ENCODE measurements at regions not wholly inside any gene's neighbourhood (a gene's known extent, or its start where the extent isn't known, plus 50 kb on each side); places are given as distances from the start of the nearest gene placed in this dataset.
"Not testable (repeated sequence)": the region's sequence is repeated elsewhere in the genome, so short reads cannot be mapped to it uniquely, and the experiment has no call there.

DNA sequence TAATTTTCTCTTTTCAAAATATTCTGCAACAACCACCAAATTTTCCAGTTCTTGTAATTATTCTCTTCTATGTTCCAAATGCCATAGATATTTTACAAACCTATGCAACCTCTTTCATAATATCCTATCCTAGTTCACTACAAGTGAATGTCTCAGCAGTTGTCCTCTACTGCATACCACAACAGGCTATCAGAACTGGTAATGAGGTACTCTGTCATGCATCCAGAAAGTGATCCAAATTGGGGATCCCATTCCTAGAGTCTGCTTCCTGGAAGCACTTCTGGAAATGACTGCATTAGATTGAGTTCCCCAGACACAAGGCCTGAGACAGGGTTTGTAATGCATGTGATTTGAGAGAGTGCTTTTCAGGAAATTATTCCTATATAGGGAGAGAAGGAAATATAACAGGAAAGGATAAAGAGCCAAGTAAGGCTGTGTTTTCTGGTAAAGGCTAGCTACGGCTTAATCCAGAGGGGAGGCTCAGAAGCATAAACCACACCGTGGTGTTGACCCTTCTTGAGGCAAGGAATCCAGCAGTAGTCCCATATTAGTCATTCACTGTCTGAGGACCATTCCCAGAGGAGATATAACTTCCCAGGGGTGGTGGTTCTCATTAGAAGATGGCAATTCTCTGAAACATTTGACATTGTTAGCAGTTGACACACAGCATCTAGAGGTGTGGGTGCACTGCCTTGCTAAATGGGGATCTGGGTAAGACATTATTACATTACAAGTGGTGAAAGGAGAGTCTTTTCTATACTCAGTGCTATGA is 80.3 kb upstream of the FST start:
- intact Hi-C loops (cut with micrococcal nuclease), result no loop called here
- no peaks in the 10 kb centered on the region for H3K9me3 Mint-ChIP-seq
- H3K27me3 Mint-ChIP-seq (ENCODE audit: insufficient read depth), result no peaks in the 10 kb centered on the region
- no peak overlapping the region for H3K27ac Mint-ChIP-seq
- DNase-seq (ENCODE audit: low spot score), result no peak
- no peak overlapping the region for H3K4me3 Mint-ChIP-seq
- no peaks in the 10 kb centered on the region for H3K36me3 Mint-ChIP-seq (ENCODE audit: low read depth)
- no peaks in the 10 kb centered on the region for H3K4me1 Mint-ChIP-seq (ENCODE audit: low read depth)

DNA sequence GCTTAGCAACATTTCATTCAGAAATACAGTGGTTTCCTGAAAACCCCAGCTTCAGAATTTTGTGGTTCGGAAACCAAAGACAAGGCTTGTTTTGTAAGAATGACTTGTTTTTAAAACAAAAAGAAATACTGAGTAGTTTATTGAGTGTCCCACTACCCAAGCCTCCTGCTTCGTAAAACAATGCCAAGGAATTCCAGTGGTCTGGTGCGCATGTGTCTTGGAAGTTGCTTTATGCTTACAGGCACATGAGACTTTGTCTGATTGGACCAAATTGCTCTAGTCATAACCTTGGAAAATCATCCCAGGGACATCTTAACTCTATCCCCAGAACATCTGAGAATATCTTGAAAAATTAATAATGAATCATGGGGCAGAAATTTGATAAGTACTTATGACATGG is 77.1 kb upstream of the FST start:
- H3K27me3 Mint-ChIP-seq (ENCODE audit: insufficient read depth), result no peaks in the 10 kb centered on the region
- H3K4me1 Mint-ChIP-seq (ENCODE audit: low read depth), result no peaks in the 10 kb centered on the region
- H3K4me3 Mint-ChIP-seq, result no peak overlapping the region
- no peak overlapping the region for H3K27ac Mint-ChIP-seq
- intact Hi-C loops (cut with micrococcal nuclease), result no loop called here
- DNase-seq (ENCODE audit: low spot score), result no peak
- no peaks in the 10 kb centered on the region for H3K36me3 Mint-ChIP-seq (ENCODE audit: low read depth)
- H3K9me3 Mint-ChIP-seq, result no peaks in the 10 kb centered on the region

DNA sequence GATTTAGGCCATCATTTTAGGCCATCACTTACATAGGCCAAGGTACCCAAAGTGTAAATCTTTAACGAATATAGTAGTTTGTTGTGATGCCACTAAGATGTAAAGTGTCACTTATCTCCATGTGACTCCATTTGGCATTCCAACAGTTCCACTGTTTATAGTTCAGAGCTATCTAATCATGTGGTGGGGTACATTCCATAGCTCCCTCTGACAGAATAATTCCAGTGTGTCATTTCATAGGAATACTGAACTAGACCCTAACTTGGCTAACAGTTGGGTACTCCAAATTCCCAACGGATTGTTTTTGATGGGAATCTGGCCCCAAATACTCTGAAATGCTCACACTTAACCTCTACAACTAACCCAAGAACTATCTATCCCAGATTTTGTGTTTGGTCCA is 76.7 kb upstream of the FST start:
- H3K27ac Mint-ChIP-seq, result no peak overlapping the region
- no peaks in the 10 kb centered on the region for H3K27me3 Mint-ChIP-seq (ENCODE audit: insufficient read depth)
- no peak for DNase-seq (ENCODE audit: low spot score)
- no peaks in the 10 kb centered on the region for H3K9me3 Mint-ChIP-seq
- intact Hi-C loops (cut with micrococcal nuclease), result no loop called here
- no peak overlapping the region for H3K4me3 Mint-ChIP-seq
- H3K4me1 Mint-ChIP-seq (ENCODE audit: low read depth), result no peaks in the 10 kb centered on the region
- H3K36me3 Mint-ChIP-seq (ENCODE audit: low read depth), result no peaks in the 10 kb centered on the region

DNA sequence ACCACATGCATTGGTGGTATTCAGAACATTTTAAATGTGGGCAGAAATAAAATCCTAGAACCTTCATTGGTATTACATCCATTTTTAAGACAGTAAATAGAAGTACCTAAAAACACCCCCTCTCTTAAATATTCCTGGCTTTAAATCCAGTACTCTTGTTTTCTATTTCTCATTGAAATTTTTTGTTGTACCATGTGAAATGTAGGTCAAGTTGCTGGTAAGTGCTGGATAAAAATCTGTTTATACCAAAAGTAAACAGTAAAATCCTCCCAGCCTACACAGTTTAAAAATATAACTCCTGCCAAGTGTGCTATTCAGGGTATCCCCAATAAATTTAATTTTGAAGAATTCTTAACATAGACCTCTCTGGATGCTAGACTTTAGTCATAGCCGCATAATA is 75.0 kb upstream of the FST start:
- no peaks in the 10 kb centered on the region for H3K4me1 Mint-ChIP-seq (ENCODE audit: low read depth)
- H3K27ac Mint-ChIP-seq, result no peak overlapping the region
- no peaks in the 10 kb centered on the region for H3K36me3 Mint-ChIP-seq (ENCODE audit: low read depth)
- no peak for DNase-seq (ENCODE audit: low spot score)
- H3K9me3 Mint-ChIP-seq, result no peaks in the 10 kb centered on the region
- H3K4me3 Mint-ChIP-seq, result no peak overlapping the region
- intact Hi-C loops (cut with micrococcal nuclease), result no loop called here
- no peaks in the 10 kb centered on the region for H3K27me3 Mint-ChIP-seq (ENCODE audit: insufficient read depth)

DNA sequence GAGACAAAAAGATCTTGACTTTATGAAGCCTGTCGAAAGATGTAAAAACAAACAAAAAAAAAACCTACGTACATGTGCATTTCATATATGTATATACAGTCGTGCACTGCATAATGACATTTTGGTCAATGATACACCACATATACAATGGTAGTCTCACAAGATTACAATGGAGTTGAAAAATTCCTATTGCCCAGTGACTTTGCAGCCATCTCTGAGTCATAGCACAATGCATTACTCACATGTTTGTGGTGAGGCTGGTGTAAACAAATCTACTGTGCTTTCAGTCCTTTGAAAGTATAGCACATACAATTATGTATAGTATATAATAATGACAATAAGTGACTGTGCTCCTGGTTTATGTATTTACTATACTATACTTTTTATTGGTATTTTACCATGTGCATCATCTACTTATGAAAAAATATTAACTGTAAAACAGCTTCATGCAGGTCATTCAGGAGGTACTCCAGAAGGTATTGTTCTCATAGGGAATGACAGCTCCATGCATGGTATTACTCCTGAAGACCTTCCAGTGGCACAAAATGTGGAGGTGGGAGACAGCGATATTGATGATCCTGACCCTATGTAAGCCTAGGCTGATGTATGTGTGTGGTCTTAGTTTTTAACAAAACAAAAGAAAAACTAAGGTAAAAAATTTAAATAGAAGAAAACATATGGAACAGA is 73.7 kb upstream of the FST start:
- Mint-ChIP-seq H3K4me3 (no peak overlapping the region), H3K27me3 (ENCODE audit: insufficient read depth) (no peaks in the 10 kb centered on the region), H3K4me1 (ENCODE audit: low read depth) (no peaks in the 10 kb centered on the region), H3K36me3 (ENCODE audit: low read depth) (no peaks in the 10 kb centered on the region), H3K27ac (no peak overlapping the region), H3K9me3 (no peaks in the 10 kb centered on the region)
- no peak for DNase-seq (ENCODE audit: low spot score)
- intact Hi-C loops (cut with micrococcal nuclease), result no loop called here

DNA sequence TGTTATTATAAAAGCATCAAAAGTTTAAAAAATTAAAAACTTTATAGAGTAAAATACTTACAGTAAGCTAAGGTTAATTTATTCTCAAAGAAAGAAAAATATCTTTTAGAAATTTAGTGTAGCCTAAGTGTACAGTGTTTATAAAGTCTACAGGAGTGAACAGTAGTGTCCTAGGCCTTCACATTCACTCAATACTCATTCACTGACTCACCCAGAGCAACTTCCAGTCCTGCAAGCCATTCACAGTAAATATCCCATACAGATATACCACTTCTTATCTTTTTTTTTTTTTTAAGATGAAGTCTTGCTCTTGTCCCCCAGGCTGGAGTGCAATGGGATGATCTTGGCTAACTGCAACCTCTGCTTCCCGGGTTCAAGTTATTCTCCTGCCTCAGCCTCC is 73.1 kb upstream of the FST start:
- Mint-ChIP-seq H3K27me3 (ENCODE audit: insufficient read depth) (no peaks in the 10 kb centered on the region), H3K36me3 (ENCODE audit: low read depth) (no peaks in the 10 kb centered on the region), H3K9me3 (no peaks in the 10 kb centered on the region), H3K4me3 (no peak overlapping the region), H3K27ac (no peak overlapping the region), H3K4me1 (ENCODE audit: low read depth) (no peaks in the 10 kb centered on the region)
- intact Hi-C loops (cut with micrococcal nuclease), result no loop called here
- DNase-seq (ENCODE audit: low spot score), result no peak

DNA sequence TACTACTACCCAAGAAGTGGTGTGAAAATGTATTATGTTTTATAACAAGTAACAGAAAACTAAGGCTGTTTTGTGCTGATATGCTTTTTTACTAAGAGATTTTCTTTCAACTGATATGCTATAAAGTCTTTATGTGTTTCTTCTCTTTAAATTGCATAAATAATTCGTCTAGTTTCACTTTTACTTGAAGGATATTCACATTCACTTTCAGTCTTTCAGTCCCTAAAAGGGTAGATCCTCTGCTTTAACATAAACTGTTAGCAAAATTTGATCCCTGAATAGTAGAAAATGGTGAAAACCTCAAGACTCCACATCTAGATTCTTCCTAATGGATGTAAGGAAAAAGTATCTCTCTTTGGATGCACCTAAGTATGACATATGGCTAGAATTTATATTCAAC is 69.0 kb upstream of the FST start:
- H3K27me3 Mint-ChIP-seq (ENCODE audit: insufficient read depth), result no peaks in the 10 kb centered on the region

DNA sequence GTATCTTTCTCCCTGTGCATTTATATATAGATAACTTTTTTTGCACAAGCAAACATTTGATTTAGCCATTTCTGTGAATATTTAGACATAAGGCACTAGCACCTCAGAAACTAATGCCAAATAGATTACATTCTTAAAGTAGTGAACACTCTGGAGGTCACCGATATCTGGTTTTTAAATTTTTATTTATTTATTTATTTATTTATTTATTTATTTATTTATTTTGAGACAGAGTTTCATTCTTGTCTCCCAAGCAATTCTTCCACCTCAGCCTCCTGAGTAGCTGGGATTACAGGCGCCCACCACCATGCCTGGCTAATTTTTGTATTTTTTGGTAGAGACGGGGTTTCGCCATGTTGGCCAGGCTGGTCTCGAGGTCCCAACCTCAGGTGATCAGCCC is 67.9 kb upstream of the FST start:
- H3K4me3 Mint-ChIP-seq; intact Hi-C loops (cut with micrococcal nuclease); H3K27ac Mint-ChIP-seq; H3K4me1 Mint-ChIP-seq (ENCODE audit: low read depth); H3K9me3 Mint-ChIP-seq; DNase-seq (ENCODE audit: low spot score); H3K27me3 Mint-ChIP-seq (ENCODE audit: insufficient read depth); H3K36me3 Mint-ChIP-seq (ENCODE audit: low read depth): not testable (repeated sequence)

More for the DNA sequence above, 69.0 kb upstream of the FST start:
- Mint-ChIP-seq H3K4me3 (no peak overlapping the region), H3K9me3 (no peaks in the 10 kb centered on the region), H3K4me1 (ENCODE audit: low read depth) (no peaks in the 10 kb centered on the region), H3K36me3 (ENCODE audit: low read depth) (no peaks in the 10 kb centered on the region), H3K27ac (no peak overlapping the region)
- intact Hi-C loops (cut with micrococcal nuclease), result no loop called here
- no peak for DNase-seq (ENCODE audit: low spot score)

DNA sequence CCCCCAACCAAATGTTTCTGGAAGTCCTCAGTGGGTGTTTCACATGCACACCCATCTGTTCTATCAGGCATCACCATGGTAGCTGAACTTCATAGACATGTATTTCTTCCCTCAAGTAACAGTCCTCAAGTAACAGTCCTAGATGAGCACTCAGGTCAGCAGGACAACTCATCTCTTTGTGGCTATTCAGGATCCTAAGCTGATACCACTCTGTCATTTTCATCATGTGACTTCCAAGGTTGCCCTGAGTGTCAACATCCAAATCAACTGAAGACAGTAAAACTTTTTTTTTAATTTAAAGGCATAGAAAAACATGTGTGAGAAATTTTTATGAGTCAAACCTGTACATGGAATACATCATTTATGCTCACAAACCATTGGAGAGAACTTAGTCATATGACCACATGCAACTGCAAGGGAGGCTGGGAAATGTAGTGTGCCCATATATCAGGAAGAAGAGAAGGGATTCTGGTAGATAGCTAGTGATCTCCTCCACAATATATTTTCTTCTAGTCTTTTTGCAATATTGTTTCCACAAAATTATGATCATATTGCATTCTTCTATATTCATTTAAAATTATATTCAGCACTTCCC is 64.2 kb upstream of the FST start:
- no peak overlapping the region for H3K4me3 Mint-ChIP-seq
- H3K36me3 Mint-ChIP-seq (ENCODE audit: low read depth), result no peaks in the 10 kb centered on the region
- intact Hi-C loops (cut with micrococcal nuclease), result no loop called here
- no peak overlapping the region for H3K27ac Mint-ChIP-seq
- H3K4me1 Mint-ChIP-seq (ENCODE audit: low read depth), result no peaks in the 10 kb centered on the region
- H3K27me3 Mint-ChIP-seq (ENCODE audit: insufficient read depth), result no peaks in the 10 kb centered on the region
- H3K9me3 Mint-ChIP-seq, result no peaks in the 10 kb centered on the region
- DNase-seq (ENCODE audit: low spot score), result no peak

DNA sequence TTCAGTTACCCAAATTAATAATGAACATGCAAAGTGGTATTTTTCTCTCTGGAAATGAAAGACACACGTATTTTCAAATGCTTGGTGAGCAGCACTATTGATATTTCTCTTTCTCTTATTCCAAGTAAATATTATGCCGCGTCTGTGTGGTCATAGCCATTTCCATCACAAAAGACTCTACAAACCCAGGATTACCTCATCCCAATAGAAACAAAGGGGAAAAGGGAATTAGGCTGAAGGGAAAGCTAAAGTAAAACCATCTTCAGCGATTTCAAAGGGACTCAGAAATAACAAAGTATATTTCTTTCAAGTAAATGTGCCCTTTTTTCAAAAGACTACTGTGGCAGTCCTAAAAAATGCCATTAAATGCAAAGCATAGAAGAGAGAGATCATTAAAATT is 62.0 kb upstream of the FST start:
- Mint-ChIP-seq H3K27ac (no peak overlapping the region), H3K4me3 (no peak overlapping the region), H3K4me1 (ENCODE audit: low read depth) (no peaks in the 10 kb centered on the region), H3K27me3 (ENCODE audit: insufficient read depth) (peaks cover 6% of the 10 kb centered on the region), H3K9me3 (no peaks in the 10 kb centered on the region), H3K36me3 (ENCODE audit: low read depth) (no peaks in the 10 kb centered on the region)
- no peak for DNase-seq (ENCODE audit: low spot score)
- intact Hi-C loops (cut with micrococcal nuclease), result no loop called here

DNA sequence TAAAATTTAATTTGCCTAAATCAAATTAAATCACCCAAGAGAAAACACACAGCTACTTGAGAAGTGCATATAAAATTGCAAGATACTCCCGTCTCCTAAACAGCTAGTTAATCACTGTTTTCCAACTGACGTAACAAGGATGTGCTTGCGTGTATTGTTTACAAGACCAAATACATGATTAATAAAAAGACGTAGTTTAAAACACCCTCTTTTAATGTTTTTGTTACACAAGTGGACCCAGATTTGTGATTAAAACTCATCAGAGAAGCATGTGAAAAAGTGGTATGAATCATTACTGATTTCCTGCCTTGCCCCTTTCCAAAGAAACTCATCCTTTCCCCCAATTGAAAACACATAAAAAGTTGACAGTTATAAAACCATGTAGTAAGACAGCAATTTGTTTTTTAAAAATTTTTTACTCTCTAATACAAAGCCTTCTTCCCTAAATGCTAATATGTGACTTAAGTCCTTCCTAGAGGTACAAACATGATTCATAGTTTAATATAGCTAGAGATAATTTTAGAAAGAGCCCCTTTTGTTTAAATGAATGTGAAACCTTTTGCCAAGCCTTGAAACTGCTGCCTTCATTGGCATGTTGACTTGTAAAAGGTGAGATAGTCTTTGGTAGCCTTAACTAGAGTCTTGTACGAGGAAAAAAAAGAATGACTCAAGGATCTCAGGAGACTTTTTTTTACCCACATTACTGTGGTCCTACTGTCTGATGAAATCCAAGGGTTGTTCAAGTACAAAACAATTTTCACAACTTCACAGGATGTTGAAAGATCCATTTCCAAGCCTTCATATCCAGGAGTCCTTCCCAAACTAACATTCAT is 61.4 kb upstream of the FST start:
- H3K9me3 Mint-ChIP-seq, result no peaks in the 10 kb centered on the region
- H3K36me3 Mint-ChIP-seq (ENCODE audit: low read depth), result no peaks in the 10 kb centered on the region
- H3K27me3 Mint-ChIP-seq (ENCODE audit: insufficient read depth), result peaks cover 8% of the 10 kb centered on the region
- intact Hi-C loops (cut with micrococcal nuclease), result no loop called here
- DNase-seq (ENCODE audit: low spot score), result no peak
- no peak overlapping the region for H3K27ac Mint-ChIP-seq
- no peaks in the 10 kb centered on the region for H3K4me1 Mint-ChIP-seq (ENCODE audit: low read depth)
- no peak overlapping the region for H3K4me3 Mint-ChIP-seq

DNA sequence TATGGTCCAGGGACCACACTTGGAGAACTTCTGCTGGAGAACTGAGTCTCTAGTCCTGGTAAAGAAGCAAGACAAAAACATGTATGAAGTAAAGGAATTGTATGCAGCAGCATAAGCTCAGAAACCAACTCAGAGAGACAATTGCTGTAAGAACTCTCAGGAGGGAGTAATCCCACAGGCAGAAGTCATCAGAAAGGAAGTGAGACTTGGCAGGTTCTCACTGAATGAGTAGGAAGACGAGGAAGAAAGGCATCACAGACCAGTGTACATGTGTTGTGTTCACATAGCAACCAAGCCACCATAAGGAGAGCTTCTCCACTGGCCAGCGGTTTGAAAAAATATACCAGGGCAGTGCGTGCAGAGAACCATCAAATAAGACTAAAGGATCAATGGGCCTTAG is 57.9 kb upstream of the FST start:
- no peak overlapping the region for H3K4me3 Mint-ChIP-seq
- DNase-seq (ENCODE audit: low spot score), result no peak
- peaks cover 10% of the 10 kb centered on the region for H3K27me3 Mint-ChIP-seq (ENCODE audit: insufficient read depth)

DNA sequence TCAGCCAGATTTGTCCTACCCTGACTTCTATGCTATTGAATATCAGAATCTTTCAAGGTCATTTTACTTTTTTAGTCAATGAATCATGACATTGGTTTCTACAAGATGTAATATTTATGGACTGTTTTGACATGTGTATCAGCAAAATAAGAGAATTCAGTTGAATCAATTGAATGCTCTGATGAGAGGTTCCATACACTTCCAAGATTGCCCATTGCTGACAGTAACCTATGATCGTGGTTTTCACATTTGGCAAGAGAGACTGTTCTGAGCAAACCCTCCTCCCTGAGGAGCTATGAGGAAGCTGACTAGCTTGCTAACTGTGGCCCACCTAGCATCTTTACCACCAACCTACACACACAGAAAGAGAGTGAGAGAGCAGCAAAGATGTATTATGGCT is 56.7 kb upstream of the FST start:
- no peak overlapping the region for H3K27ac Mint-ChIP-seq
- intact Hi-C loops (cut with micrococcal nuclease), result no loop called here
- no peak overlapping the region for H3K4me3 Mint-ChIP-seq
- DNase-seq (ENCODE audit: low spot score), result no peak
- no peaks in the 10 kb centered on the region for H3K4me1 Mint-ChIP-seq (ENCODE audit: low read depth)
- H3K36me3 Mint-ChIP-seq (ENCODE audit: low read depth), result no peaks in the 10 kb centered on the region
- peaks cover 16% of the 10 kb centered on the region for H3K27me3 Mint-ChIP-seq (ENCODE audit: insufficient read depth)
- H3K9me3 Mint-ChIP-seq, result no peaks in the 10 kb centered on the region

More for the DNA sequence above, 57.9 kb upstream of the FST start:
- Mint-ChIP-seq H3K9me3 (no peaks in the 10 kb centered on the region), H3K27ac (no peak overlapping the region), H3K4me1 (ENCODE audit: low read depth) (no peaks in the 10 kb centered on the region), H3K36me3 (ENCODE audit: low read depth) (no peaks in the 10 kb centered on the region)
- intact Hi-C loops (cut with micrococcal nuclease), result no loop called here
